Activated T-cell treated with anti-CD3 and anti-CD28 coated beads for 1 hour (primary cell): ENCODE measurements at regions not wholly inside any gene's neighbourhood (a gene's known extent, or its start where the extent isn't known, plus 50 kb on each side); places are given as distances from the start of the nearest gene placed in this dataset.

Experiments used
- DNase-seq: peaks from one replicate; pipeline ENCODE4 v3.0.0-alpha.2; 2020; ENCODE audit warnings: low read depth

DNA sequence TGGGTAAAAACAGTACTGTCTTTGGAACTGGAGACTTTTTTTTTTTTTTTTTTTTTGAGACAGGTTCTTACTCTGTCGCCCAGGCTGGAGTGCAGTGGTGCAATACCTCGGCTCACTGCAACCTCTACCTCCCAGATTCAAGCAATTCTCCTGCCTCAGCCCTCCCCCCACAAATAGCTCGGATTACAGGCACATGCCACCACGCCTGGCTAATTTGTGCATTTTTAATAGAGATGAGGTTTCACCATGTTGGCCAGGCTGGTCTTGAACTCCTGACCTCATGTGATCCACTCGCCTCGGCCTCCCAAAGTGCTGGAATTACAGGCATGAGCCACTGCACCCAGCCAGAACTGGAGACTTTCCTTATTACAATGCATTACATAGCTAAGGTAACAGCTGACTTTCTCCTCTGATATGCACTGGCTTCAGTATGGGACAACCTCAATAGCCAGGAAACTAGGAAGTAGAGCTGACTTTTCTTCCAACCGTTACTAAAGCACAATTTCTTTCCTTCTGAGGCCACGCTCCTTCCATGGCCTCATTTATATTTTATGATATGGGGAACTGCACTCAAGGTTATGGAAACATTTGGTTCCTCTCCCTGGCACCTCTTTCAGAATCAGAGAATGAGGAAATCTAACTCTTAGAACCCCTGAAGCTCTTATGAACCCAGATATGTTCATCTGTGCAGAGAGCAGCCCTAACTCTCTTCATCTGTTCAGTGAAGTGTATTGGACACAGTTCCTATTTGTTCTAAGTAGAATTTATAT, 53.5 kb upstream of the FAM9B start:
- DNase-seq, result no peak

DNA sequence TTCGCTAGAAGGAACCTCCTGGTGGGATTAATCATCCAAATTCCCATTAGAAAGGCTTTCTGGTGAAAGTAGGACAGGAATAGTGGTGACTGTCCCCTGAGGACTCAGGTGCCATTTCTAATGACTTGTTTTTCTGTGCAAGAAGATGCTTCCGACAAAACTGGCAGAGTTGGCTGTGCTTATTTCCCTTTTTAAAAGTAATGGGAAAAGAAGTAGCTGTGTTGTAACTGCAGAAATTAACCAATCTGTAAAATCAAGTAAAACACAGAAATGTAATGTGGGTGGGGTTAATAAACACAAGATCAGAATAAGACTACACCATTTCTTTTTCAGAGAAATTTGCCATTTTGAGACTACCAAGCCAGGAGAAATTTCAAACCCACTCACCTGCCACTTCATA, 55.0 kb upstream of the FAM9B start:
- no peak for DNase-seq

DNA sequence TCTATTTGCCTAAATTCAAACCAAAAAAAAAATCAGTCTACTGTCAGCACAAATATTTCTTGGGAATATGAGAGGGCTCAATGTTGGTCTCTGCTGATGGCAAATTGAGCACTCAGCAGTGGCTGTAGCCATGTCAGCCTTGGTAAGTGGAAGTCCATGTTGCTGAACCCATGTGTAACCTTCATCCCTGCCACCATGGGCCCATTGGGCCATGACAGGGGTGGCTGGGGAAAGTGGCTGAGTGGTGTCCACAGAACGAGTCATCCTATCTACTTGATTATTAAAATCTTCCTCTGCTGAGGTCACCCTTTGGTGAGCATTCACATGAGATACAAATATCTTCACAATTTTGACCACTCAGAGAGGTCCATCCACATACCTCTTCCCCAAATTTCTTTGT, 56.8 kb upstream of the FAM9B start:
- no peak for DNase-seq

DNA sequence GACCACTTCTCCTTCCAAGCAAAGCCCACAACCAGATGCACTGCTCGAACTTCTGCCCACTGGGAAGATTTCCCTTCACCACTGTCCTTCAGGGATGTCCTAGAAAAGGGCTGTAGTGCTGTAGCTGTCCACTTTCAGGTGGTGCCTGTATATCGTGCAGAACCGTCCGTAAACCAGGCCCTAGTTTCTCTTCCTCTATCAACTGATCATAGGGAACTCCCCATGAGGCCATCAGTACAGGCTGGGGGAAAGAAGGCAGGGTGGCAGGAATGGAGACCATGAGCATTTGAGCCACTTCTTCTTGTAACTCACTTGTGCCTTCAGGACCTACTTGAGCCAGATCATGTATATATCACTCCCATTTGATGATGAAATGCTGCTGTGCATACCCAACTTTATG, 57.3 kb upstream of the FAM9B start:
- DNase-seq, result no peak

DNA sequence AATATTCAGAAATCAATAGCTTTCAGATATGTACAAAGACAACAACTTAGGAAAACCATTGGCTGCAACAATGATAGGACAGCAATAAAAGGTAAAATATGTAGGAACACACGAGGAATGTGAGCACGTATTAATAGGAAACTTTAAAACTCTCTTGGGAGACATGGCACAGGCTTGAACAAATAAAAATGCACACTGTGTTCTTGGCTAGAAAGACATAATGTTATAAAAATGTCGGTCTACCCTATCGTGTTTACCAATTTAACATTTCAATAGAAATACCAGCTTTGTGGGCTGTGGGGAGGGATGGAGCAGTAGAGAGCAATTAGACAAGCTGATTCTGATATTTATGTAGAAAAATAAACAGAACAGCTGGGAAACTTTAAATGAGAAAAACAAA, 69.0 kb upstream of the FAM9B start:
- DNase-seq, result no peak

DNA sequence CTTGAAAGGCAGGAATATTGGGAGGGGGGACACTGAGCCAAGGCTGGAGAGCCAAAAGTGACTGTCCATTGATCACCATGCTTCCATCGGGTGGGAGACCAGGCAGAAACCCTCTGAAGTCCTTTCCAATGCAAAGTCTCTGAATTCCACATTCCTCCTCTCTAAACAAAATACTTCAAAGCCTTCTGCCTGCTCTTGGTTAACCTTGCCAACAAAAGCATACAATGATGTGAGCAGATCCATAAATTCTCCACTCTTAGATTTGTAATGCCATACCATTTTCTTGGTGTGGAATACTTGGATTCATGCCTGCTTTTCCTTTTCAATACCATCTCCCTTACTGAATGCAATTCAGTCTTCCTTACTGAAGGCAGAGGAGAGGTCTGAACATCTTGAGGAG, 74.1 kb upstream of the FAM9B start:
- DNase-seq, result no peak

DNA sequence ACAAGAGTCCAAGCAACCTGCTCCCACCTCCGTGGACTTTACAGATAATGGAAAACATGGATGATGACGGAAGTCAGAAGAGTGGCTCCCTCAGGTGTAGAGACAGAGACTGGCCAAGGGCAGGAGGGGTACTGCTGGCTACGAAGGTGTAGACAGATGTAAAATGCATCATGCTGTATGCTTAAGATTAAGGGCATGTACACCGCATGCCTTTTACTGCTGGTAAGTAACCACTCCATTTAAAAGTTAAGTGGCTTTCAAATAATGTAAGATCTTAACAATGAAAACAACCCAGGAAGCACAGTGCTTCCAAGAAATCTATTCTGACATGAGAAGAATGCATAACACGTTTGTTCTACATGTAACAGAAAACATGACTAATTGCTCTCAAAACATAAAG, 76.9 kb upstream of the FAM9B start:
- DNase-seq, result no peak

DNA sequence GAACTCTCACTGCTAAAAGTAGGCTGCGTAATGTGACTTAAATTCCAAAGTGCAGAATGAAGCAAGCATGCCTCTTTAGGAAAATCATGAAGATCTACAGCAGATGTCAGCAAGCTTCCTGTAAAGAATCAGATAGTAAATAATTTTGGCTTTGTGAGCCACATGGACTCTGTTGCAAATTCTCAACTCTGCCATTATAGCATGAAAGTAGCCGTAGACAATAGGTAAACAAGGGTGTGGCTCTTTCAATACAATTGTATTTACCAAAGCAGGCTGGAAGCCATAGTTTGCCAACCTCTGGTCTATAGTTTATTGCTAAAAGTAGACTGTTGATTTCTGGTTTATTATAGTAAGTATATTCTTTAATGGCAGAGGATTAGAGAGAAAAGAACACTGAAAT, 80.3 kb upstream of the FAM9B start:
- no peak for DNase-seq

DNA sequence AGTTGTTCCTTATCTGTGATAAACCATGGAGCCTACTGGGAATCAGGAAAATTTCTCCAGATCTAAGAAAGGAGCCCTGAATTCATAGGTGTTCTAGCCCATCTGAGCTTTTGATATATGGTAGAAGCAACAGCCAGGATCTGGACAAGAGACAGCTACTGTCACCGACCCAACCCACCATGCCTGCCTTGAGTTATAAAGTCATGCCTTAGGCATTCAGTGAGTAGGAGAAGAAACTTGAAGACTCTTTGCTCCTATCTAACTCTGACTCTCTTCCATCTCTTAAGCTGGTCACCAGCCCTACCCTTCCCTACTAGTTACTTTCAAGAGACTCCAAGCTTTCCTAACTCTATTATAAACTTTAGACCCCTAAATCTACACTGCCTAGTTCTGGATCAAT, 83.9 kb upstream of the FAM9B start:
- no peak for DNase-seq

DNA sequence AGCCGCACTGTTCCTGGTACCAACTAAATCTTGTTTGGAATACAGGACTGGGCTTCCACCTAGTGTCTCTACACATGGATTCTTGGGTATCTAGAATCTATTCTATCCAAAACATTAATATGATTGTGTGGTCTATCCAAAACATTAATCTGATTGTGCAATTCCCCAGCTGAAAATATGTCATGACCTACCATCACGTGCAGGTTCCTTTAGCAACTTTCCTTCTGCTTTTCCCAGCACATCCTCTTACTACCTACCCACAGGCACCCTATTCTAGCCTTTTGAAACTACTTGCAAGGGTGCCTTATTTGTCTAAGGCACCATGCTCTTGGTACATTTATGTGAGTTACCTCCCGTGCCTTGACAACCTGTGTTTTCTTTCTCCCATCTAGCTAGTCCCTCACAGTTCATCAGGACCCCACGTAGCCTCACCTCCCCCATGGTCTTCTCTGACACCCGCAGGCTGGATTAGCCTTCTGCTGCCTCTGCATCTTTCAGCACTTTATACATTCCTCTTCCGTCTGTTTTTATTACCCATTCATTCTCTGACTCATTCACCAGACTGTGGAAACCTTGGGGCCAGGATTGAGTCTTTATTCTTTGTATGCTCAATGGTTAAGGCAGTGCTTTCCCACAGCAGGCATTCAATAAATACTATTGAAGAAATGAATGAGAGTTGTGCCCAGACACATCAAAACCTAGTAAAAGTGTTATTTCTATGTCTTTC, 88.8 kb upstream of the FAM9B start:
- no peak for DNase-seq

DNA sequence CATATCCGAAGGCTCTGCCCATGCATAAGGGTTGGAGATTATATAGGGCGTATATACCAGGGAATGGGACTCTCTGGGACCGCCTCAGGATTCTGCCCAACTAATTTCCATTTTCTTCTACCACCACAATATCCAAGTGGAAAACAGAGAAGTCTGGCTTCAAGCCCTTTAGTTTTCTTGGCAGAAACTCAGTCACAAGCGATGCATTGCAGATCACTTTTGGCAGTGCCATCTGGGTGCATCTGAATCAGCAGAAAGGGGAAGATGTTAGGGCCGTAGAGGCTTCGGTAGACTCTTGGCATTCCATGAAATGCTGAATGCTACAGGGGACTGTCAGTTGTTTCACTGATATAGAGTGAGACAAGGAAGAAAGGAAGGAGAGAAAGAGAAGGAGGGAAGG, 94.1 kb upstream of the FAM9B start:
- no peak for DNase-seq

DNA sequence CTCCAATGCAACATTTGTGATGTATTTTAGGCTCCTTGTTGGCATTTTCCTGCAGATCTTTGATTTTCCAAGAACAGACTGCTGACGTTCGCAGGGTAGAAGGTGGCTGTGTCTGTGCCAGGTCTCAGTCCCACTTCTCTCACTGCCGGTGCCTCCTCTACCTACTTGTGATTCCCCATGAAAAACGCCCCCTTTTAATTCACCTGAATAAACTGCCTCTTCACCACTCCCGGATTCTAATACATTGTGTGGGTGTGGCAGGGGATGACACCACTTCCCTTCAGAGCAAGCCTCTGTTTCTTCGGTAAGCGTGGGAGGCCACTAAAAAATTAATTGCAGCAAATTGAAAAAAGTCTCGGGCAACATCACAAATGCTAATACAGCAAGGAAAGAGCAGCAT, 96.1 kb upstream of the FAM9B start:
- DNase-seq, result no peak

DNA sequence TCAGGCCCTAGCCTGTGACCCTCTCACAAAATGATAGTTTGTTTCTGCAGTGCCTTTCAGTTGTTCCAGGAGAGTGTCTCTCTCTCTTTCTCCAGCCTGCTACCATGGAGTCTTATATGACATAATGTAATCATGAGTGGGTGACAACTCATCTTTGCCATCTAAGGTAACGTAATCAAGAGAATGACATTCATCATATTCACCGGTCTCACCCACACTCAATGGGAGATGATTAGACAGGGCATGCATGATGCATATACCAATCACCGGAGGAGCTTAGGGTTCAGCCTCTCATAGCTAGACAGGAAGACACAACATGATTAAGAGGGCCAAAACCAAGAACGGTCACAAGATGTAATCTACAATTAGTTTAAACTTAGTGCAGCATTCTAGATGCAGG, 97.1 kb upstream of the FAM9B start:
- no peak for DNase-seq

DNA sequence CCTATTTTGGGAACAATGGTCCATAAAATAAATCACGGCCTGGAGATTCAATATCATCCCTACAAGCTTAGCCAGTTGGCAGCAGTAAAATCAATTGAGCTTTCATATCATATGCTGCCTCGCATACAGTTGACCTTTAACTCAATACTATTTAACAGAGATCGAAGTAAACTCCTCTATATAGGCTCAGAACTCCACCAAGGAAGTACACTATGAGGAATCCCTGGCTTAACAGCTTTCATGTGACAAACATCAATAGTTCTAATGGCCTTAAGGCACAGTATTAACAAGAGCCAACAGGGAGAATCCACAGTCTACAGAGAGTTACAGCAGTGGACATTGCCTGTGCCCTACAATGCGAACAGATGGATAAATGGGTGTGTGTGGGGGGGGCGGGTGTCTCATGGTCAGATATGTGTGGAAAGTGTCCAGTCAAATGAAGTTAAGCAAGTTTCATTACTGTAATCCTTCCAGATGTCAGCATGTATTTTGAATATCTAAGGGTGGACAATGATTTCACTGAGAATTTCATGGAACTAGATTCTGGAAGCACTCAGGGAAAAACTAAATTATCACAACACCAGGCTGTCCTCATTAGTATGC, 98.2 kb upstream of the FAM9B start:
- no peak for DNase-seq

DNA sequence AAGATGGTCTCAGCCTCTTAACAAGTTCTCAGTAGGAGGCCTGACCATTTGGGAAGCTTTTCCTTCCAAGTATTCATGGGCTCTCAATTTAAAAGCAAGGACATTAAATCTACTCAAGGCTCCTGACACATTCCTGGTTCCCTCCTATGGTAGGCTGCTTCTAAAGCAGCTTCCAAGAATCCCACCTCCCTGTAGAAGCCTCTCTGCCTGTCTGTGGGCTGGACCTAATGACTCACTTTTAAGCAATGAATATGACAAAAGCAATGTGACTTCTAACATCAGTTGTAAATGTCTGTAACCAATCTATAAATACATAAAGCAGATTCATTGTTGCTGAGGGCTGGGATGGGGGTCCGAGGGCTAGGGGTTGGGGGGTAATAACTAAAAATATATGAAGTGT, 99.5 kb upstream of the FAM9B start:
- no peak for DNase-seq

DNA sequence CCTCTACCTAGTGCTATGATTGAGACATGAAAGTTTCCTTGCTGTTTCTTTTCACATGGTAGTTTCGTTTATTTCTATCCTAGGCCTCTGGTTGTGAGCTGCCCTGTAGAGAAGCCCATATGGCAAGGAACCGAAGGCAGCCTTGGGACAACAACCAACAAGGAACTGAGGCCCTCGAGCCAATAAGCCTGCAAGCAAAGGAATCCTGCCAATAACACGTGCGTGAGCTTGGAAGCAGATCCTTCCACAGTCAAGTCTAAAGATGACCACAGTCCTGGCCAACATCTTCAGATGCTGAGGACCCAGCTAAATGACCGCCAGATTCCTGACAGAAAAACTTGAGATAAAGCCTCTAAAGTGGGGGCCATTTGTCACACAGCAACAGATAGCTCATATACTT, 100.4 kb upstream of the FAM9B start:
- DNase-seq, result no peak

DNA sequence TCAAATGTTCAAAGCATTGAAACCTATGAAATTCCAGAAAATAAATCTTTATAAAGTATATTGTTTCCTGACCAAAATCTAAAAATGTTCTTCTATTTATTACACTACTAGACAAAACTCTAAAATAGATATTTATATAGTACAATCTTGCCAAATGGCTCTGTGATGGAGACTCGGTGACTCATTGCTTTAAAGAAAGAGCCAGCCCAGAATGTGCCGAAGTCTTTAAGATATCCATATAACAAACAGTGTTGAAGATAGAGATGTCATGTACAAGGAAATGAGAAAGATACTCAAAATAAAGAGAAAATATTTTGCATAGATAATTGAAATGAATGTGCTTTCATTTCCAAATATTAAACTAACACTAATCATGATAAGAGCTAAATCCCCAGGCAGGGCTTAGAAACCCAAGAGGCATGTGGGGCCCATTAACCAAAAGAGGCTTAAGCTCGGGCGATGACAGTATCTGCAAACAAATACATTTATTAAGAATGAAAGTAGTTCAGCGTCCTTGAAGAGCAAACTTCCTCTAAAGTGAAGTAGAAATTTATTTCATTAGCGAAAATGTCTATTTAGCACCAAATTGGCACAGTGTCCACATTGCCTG, 102.1 kb upstream of the FAM9B start:
- DNase-seq, result no peak

DNA sequence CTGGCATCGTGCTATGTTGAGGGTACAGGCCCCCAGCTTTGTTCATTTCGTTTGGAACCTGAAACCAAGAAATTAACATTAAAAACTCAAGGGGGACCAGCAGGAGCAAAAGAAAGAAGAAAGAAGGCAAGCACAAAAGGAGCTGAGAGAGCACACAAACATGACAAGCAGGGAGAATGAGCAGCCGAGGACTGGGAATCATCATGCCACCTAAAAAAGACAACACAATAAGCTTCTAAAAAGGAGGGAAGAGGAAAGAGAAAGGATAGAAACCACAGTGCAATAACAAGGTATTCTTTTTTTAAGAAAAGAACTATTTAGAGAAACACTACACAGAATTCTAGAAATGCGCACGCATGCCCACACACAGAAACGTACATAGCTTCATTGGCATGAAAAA, 103.2 kb upstream of the FAM9B start:
- no peak for DNase-seq

DNA sequence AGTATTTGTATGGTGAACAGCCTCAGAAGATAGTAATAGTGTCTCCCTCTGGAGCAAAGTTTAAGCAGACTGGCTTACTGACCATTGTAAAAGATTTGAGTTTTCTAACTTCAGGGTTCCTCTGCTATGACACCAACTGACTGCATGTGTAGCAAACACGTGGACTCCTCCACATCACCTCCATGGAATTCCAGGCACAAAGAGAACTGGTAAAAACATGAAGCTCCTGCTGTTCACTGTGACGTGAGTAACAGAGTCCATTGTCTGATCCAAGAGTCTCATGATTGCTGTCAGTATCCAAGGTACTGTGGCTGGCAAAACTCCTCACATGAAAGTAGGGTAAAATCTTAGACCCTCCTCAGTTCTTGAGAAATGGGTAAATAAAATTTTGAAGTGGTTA, 107.6 kb upstream of the FAM9B start:
- DNase-seq, result no peak

DNA sequence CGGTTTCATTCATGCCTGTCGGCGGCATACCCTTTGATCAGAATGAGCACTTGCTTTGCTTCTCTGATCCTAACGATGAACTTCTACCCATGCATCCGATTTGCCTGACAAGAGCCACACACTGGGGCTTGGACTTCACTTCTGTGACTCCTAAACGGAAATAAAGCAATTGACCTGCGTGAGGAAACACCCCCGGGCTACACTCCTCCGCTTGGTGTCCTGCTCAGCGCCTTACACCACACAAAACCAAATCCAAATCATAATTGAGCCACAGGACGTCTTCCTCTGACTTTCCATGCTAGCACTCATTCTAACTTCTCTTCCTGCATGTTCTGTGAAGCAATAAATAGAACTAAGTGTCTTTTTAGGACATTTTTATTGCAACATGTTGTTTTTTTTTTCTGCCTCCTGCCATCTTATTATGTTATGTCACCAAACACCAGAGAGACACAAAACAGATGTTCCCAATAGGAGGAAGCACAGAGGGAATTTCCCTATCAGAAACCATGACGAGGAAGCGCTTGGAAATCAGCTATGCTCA, 110.8 kb upstream of the FAM9B start:
- DNase-seq, result no peak

DNA sequence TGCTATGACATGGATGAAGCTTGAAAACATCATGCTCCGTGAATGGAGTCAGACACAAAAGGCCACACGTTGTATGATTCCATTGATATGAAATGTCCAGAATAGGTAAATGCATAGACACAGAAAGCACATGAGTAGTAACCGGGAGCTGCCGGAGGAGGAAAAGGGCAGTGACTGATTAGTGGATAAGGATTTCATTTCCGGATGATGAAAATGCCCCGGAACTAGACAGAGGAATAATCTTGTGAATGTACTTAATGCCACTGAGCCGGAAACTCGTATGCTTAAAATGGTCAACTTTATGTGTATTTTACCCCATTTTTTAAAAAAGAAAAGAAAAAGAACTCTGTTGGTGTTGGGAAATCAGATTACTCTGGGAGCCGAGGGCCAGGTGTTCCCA, 112.7 kb upstream of the FAM9B start:
- DNase-seq, result no peak

DNA sequence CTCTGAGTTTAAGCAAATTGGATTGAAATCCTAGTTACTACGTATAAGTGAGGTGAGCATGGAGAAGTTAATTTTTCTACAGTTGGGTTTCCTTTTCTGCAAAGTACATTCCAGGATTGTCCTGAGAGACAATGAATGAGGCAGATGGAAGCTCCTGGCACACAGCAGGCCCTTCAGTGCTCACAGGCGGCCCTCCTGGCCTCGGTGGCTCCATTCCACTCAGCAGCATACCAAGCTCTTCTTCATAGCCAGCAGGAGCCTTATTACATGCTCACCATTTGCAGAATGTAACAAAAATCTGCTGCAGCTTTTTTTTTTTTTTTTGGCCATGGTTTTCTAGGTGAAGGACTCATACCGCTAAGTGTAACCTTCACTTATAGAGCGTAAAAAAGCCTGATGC, 113.2 kb upstream of the FAM9B start:
- DNase-seq, result no peak

DNA sequence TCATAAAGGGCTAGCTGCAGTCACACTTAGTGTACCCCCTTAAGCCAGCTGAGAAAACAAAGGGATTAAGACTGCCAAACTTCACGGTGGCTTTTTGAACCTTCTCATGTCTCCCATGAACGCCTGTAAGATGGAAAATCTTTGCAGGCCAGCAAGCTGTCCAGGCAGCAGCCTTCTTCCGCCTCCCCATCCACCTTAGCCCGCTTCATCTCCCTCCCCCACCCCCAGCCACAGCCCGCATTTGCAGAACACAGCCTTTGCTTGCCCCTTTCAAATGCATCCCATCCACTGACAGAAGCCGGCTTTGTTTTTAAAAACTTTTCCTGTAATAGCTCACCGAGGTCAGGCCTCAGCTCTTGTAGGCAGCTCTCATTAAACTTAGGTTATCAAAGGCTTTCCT, 113.8 kb upstream of the FAM9B start:
- no peak for DNase-seq
